Trophoblast cell (in vitro differentiated cells and primary cell): ENCODE measurements at regions not wholly inside any gene's neighbourhood (a gene's known extent, or its start where the extent isn't known, plus 50 kb on each side); places are given as distances from the start of the nearest gene placed in this dataset.

Source experiments
- DNase-seq, 2 donors: peaks; one replicate each; pipeline ENCODE4 v3.0.0-alpha.2; 2016
- H2AFZ ChIP-seq: 2 replicates; pipeline ENCODE4 v1.6.1; 2013; ENCODE audit warnings: low read length, moderate library complexity, mild to moderate bottlenecking; ENCODE audit not compliant: insufficient read depth, poor library complexity
- H2AK5ac ChIP-seq: 2 replicates; pipeline ENCODE4 v1.6.1; 2013; ENCODE audit warnings: mild to moderate bottlenecking, low read length
- H2BK120ac ChIP-seq: 2 replicates; pipeline ENCODE4 v1.6.1; 2013; ENCODE audit warnings: low read length, mild to moderate bottlenecking, moderate library complexity; ENCODE audit not compliant: insufficient read depth, poor library complexity
- H2BK12ac ChIP-seq: 2 replicates; pipeline ENCODE4 v1.6.1; 2013; ENCODE audit warnings: mild to moderate bottlenecking, low read length, moderate library complexity
- H2BK5ac ChIP-seq: 2 replicates; pipeline ENCODE4 v1.6.1; 2013; ENCODE audit warnings: low read length, low read depth, moderate library complexity, mild to moderate bottlenecking; ENCODE audit not compliant: poor library complexity
- H3K14ac ChIP-seq: 2 replicates; pipeline ENCODE4 v1.6.1; 2013; ENCODE audit warnings: mild to moderate bottlenecking, low read length
- H3K18ac ChIP-seq: 2 replicates; pipeline ENCODE4 v1.6.1; 2013; ENCODE audit warnings: mild to moderate bottlenecking, low read length
- H3K23ac ChIP-seq: 2 replicates; pipeline ENCODE4 v1.6.1; 2013; ENCODE audit warnings: low read length
- H3K27ac ChIP-seq: 2 replicates; pipeline ENCODE4 v1.5.1; 2013; ENCODE audit warnings: low read depth, mild to moderate bottlenecking, inconsistent platforms, low read length, moderate library complexity
- H3K27me3 ChIP-seq: 2 replicates; pipeline ENCODE4 v1.6.1; 2013; ENCODE audit warnings: inconsistent platforms, mild to moderate bottlenecking, low read length, moderate library complexity; ENCODE audit not compliant: insufficient read depth
- H3K36me3 ChIP-seq, 2 experiments: 1 replicate in 1 of 2; 2 replicates in 1 of 2; pipeline ENCODE4 v1.6.1; 2013; ENCODE audit warnings: low read length in 2 of 2, mild to moderate bottlenecking in 2 of 2, moderate library complexity in 1 of 2; ENCODE audit not compliant: insufficient read depth in 2 of 2, control insufficient read depth in 1 of 2
- H3K4ac ChIP-seq: 2 replicates; pipeline ENCODE4 v1.6.1; 2013; ENCODE audit warnings: low read depth, mild to moderate bottlenecking, low read length, moderate library complexity
- H3K4me1 ChIP-seq, 2 experiments: 1 replicate in 1 of 2; 2 replicates in 1 of 2; pipeline ENCODE4 v1.6.1; 2013; ENCODE audit warnings: low read length in 2 of 2, mild to moderate bottlenecking in 2 of 2, moderate library complexity in 1 of 2; ENCODE audit not compliant: insufficient read depth in 2 of 2, control insufficient read depth in 1 of 2
- H3K4me2 ChIP-seq: 2 replicates; pipeline ENCODE4 v1.6.1; 2013; ENCODE audit warnings: inconsistent platforms, mild to moderate bottlenecking, low read length, moderate library complexity
- H3K4me3 ChIP-seq: 2 replicates; pipeline ENCODE4 v1.5.1; 2013; ENCODE audit warnings: mild to moderate bottlenecking, low read depth, low read length, inconsistent platforms
- H3K79me1 ChIP-seq: one replicate; pipeline ENCODE4 v1.6.1; 2013; ENCODE audit warnings: low read length
- H3K79me2 ChIP-seq: 2 replicates; pipeline ENCODE4 v1.6.1; 2013; ENCODE audit warnings: low read length, mild to moderate bottlenecking; ENCODE audit not compliant: control insufficient read depth, insufficient read depth, poor library complexity
- H3K9ac ChIP-seq: 2 replicates; pipeline ENCODE4 v1.6.1; 2013; ENCODE audit warnings: mild to moderate bottlenecking, low read length
- H3K9me3 ChIP-seq: 2 replicates; pipeline ENCODE4 v1.6.1; 2013; ENCODE audit warnings: low read depth, mild to moderate bottlenecking, control low read depth, inconsistent platforms, low read length; ENCODE audit not compliant: insufficient read depth
- H4K12ac ChIP-seq: 2 replicates; pipeline ENCODE4 v1.6.1; 2013; ENCODE audit warnings: low read depth, mild to moderate bottlenecking, low read length, moderate library complexity
- H4K8ac ChIP-seq: 2 replicates; pipeline ENCODE4 v1.6.1; 2013; ENCODE audit warnings: low read depth, mild to moderate bottlenecking, low read length, moderate library complexity
- H4K91ac ChIP-seq: one replicate; pipeline ENCODE4 v1.6.1; 2013; ENCODE audit warnings: low read depth, mild to moderate bottlenecking, low read length, moderate library complexity
- WGBS: extraction: QIAGEN DNeasy Blood & Tissue Kit; methylation state at CpG from one replicate; pipeline ENCODE4 v1.1.7; 2013; ENCODE audit warnings: missing lambda C conversion rate; ENCODE audit not compliant: insufficient read length, insufficient coverage; ENCODE audit errors: extremely low coverage; 5-methylcytosine and 5-hydroxymethylcytosine counted together

- Histone ChIP-seq H3K4me2 (no peak overlapping the region), H3K79me2 (no peaks in the 10 kb centered on the region), H3K4me1 (no peaks in the 10 kb centered on the region), H3K4me3 (no peak overlapping the region), H4K91ac (no peak overlapping the region), H3K27me3 (no peaks in the 10 kb centered on the region), H3K36me3 (no peaks in the 10 kb centered on the region), H4K12ac (no peak overlapping the region), H3K18ac (no peak overlapping the region), H3K9me3 (no peaks in the 10 kb centered on the region), H4K8ac (no peak overlapping the region), H3K14ac (no peak overlapping the region), H2BK5ac (no peak overlapping the region), H3K9ac (no peak overlapping the region), H3K23ac (no peak overlapping the region), H2AK5ac (no peak overlapping the region), H3K4ac (no peak overlapping the region), H3K27ac (no peak overlapping the region), H2BK12ac (no peak overlapping the region), H3K79me1 (no peaks in the 10 kb centered on the region), H2BK120ac (no peak overlapping the region), H2AFZ (no peak overlapping the region)
- DNase-seq: no peak
- WGBS: no CpG with 5 or more reads among the region's 9 CpGs
Measured at GRCh38 chr7:26038201-26038990, 113.6 kb upstream of the NFE2L3 start.

GRCh38 chr7:26040085-26040484, 111.9 kb upstream of the NFE2L3 start:
- H3K23ac ChIP-seq: no peak overlapping the region
- no peaks in the 10 kb centered on the region for H3K36me3 ChIP-seq
- WGBS: no CpG with 5 or more reads among the region's 5 CpGs
- no peak overlapping the region for H2BK5ac ChIP-seq
- no peak overlapping the region for H4K12ac ChIP-seq
- no peaks in the 10 kb centered on the region for H3K79me1 ChIP-seq
- DNase-seq: no peak
- no peak overlapping the region for H3K4ac ChIP-seq
- no peaks in the 10 kb centered on the region for H3K4me1 ChIP-seq
- H3K27me3 ChIP-seq: no peaks in the 10 kb centered on the region
- no peak overlapping the region for H4K91ac ChIP-seq
- H3K9me3 ChIP-seq: no peaks in the 10 kb centered on the region
- no peak overlapping the region for H2AK5ac ChIP-seq
- no peak overlapping the region for H3K27ac ChIP-seq
- H2AFZ ChIP-seq: no peak overlapping the region
- H3K14ac ChIP-seq: no peak overlapping the region
- no peaks in the 10 kb centered on the region for H3K79me2 ChIP-seq
- no peak overlapping the region for H3K18ac ChIP-seq
- H3K9ac ChIP-seq: no peak overlapping the region
- H2BK12ac ChIP-seq: no peak overlapping the region
- no peak overlapping the region for H4K8ac ChIP-seq
- no peak overlapping the region for H3K4me3 ChIP-seq
- H2BK120ac ChIP-seq: no peak overlapping the region
- H3K4me2 ChIP-seq: no peak overlapping the region

DNA sequence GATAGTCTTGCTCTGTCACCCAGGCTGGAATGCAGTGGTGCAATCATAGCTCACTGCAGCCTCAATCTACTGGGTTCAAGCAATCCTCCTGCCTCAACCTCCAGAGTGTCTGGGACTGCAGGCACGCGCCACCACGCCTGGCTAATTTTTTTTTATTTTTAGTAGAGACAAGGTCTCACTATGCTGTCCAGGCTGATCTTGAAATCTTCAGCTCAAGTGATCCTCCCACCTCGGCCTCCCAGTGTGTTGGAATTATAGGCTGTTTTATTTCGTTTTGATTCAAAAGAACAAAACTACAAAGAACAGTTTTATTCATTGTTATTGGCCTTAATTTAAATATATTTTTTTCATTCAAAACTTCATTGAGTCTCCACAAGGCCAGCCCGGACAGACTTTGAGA, 109.8 kb upstream of the NFE2L3 start:
- Histone ChIP-seq H3K79me1 (no peaks in the 10 kb centered on the region), H3K18ac (no peak overlapping the region), H3K4ac (no peak overlapping the region), H3K14ac (no peak overlapping the region), H2BK12ac (no peak overlapping the region), H3K36me3 (no peaks in the 10 kb centered on the region), H4K8ac (no peak overlapping the region), H3K4me3 (no peak overlapping the region), H3K9me3 (no peaks in the 10 kb centered on the region), H4K12ac (no peak overlapping the region), H3K4me2 (no peak overlapping the region), H3K27ac (no peak overlapping the region), H3K27me3 (no peaks in the 10 kb centered on the region), H3K4me1 (no peaks in the 10 kb centered on the region), H2BK120ac (no peak overlapping the region), H3K9ac (no peak overlapping the region), H3K23ac (no peak overlapping the region), H2AK5ac (no peak overlapping the region), H2AFZ (no peak overlapping the region), H2BK5ac (no peak overlapping the region), H3K79me2 (no peaks in the 10 kb centered on the region), H4K91ac (no peak overlapping the region)
- WGBS: no CpG with 5 or more reads among the region's 6 CpGs
- DNase-seq: no peak

GRCh38 chr7:26043801-26044200, 108.2 kb upstream of the NFE2L3 start:
- no peak for DNase-seq
- Histone ChIP-seq H2AK5ac (no peak overlapping the region), H3K79me2 (no peaks in the 10 kb centered on the region), H3K9me3 (no peaks in the 10 kb centered on the region), H3K9ac (no peak overlapping the region), H3K18ac (no peak overlapping the region), H2BK12ac (no peak overlapping the region), H3K14ac (no peak overlapping the region), H3K79me1 (no peaks in the 10 kb centered on the region), H2AFZ (no peak overlapping the region), H3K4me3 (no peak overlapping the region), H3K4ac (no peak overlapping the region), H3K27ac (no peak overlapping the region), H4K12ac (no peak overlapping the region), H3K4me1 (no peaks in the 10 kb centered on the region), H2BK5ac (no peak overlapping the region), H3K27me3 (no peaks in the 10 kb centered on the region), H3K4me2 (no peak overlapping the region), H2BK120ac (no peak overlapping the region), H3K36me3 (no peaks in the 10 kb centered on the region), H4K91ac (no peak overlapping the region), H4K8ac (no peak overlapping the region), H3K23ac (no peak overlapping the region)
- WGBS: no CpG with 5 or more reads among the region's 7 CpGs
